H1 (cell line): ENCODE measurements at regions not wholly inside any gene's neighbourhood (a gene's known extent, or its start where the extent isn't known, plus 50 kb on each side); places are given as distances from the start of the nearest gene placed in this dataset.

Experiments
- CTCF ChIA-PET: fragments of 300-600 bp; sonication (Branson Sonifier 250); formaldehyde crosslinking; loops from one replicate; lab custom pipeline; 2021; ENCODE audit not compliant: partially characterized antibody; lab: Charles Lee
- POLR2A ChIA-PET: fragments of 300-600 bp; sonication (Branson Sonifier 250); formaldehyde crosslinking; loops from one replicate; lab custom pipeline; 2021; ENCODE audit warnings: inconsistent platforms; ENCODE audit not compliant: partially characterized antibody; lab: Charles Lee
- DNase-seq, 2 experiments: peaks; one replicate each; pipeline versions ENCODE4 v3.0.0 to v3.0.0-alpha.2; 2010 to 2022; ENCODE audit warnings: low spot score in 2 of 2, low read depth in 1 of 2, mixed read lengths in 1 of 2
- FAIRE-seq: peaks from 2 replicates; lab custom pipeline; 2011; peaks lifted over from hg19 to GRCh38; lab: Jason Lieb, UNC
- H2AFZ ChIP-seq: 2 replicates; pipeline ENCODE4 v1.8.1; 2012; ENCODE audit warnings: low read length, inconsistent platforms
- H2AK5ac ChIP-seq: 2 replicates; pipeline ENCODE4 v1.6.1; 2013; ENCODE audit warnings: low read depth, low read length
- H2BK120ac ChIP-seq: replicated peaks from 2 replicates; pipeline ENCODE3; 2013; ENCODE audit warnings: low read depth, low read length, inconsistent platforms
- H2BK12ac ChIP-seq: 2 replicates; pipeline ENCODE4 v1.6.1; 2013; ENCODE audit warnings: low read depth, low read length
- H2BK15ac ChIP-seq: 2 replicates; pipeline ENCODE4 v1.6.1; 2013; ENCODE audit warnings: low read length
- H2BK20ac ChIP-seq: 2 replicates; pipeline ENCODE4 v1.6.1; 2013; ENCODE audit warnings: low read length
- H2BK5ac ChIP-seq: 2 replicates; pipeline ENCODE4 v1.6.1; 2013; ENCODE audit warnings: low read depth, low read length
- H3K14ac ChIP-seq: 2 replicates; pipeline ENCODE4 v1.6.1; 2013; ENCODE audit warnings: inconsistent platforms; ENCODE audit not compliant: insufficient read length
- H3K18ac ChIP-seq: 2 replicates; pipeline ENCODE4 v1.6.1; 2013; ENCODE audit warnings: low read length; ENCODE audit errors: extremely low read depth
- H3K23ac ChIP-seq: 2 replicates; pipeline ENCODE4 v1.6.1; 2013; ENCODE audit warnings: inconsistent platforms; ENCODE audit not compliant: insufficient read length
- H3K23me2 ChIP-seq: 2 replicates; pipeline ENCODE4 v1.6.1; 2013; ENCODE audit warnings: low read depth, low read length
- H3K27ac ChIP-seq: 2 replicates; pipeline ENCODE4 v1.6.1; 2011; ENCODE audit warnings: low read depth, low read length, inconsistent platforms
- H3K27me3 ChIP-seq, 4 experiments: replicated peaks in 1 of 4; 1 replicate in 1 of 4; 2 replicates in 3 of 4; pipeline versions ENCODE4 v1.6.1 to v1.8.1; 2011 to 2013; ENCODE audit warnings: low read length in 3 of 4, mild to moderate bottlenecking in 3 of 4, inconsistent platforms in 2 of 4, mixed read lengths in 2 of 4, moderate library complexity in 1 of 4; ENCODE audit not compliant: control insufficient read depth in 3 of 4, insufficient read depth in 3 of 4; ENCODE audit errors: extremely low read depth in 1 of 4
- H3K36me3 ChIP-seq, 4 experiments: 2 replicates each; pipeline versions ENCODE4 v1.6.1 to v1.8.1; 2011 to 2013; ENCODE audit warnings: mild to moderate bottlenecking in 4 of 4, low read length in 3 of 4, moderate library complexity in 2 of 4, control low read depth in 1 of 4, inconsistent platforms in 1 of 4; ENCODE audit not compliant: insufficient read depth in 4 of 4, control insufficient read depth in 2 of 4
- H3K4ac ChIP-seq: replicated peaks from 2 replicates; pipeline ENCODE3; 2013; ENCODE audit warnings: low read length, low read depth, mixed read lengths, inconsistent platforms; ENCODE audit not compliant: insufficient read length
- H3K4me1 ChIP-seq, 4 experiments: replicated peaks in 1 of 4; 1 replicate in 1 of 4; 2 replicates in 3 of 4; pipeline versions ENCODE4 v1.6.1 to v1.8.1; 2011 to 2013; ENCODE audit warnings: low read length in 3 of 4, inconsistent platforms in 2 of 4, mixed read lengths in 1 of 4; ENCODE audit not compliant: insufficient read depth in 4 of 4, control insufficient read depth in 3 of 4
- H3K4me2 ChIP-seq, 2 experiments: 2 replicates each; pipeline versions ENCODE4 v1.6.1 to v1.8.1; 2011 to 2013; ENCODE audit warnings: low read depth in 2 of 2, low read length in 2 of 2, control low read depth in 1 of 2, inconsistent platforms in 1 of 2, mild to moderate bottlenecking in 1 of 2; ENCODE audit not compliant: insufficient read depth in 1 of 2
- H3K4me3 ChIP-seq, 4 experiments: fragments of 200-600, 300-600 bp in 1 of 4; sonication (generic), shearing (Covaris generic), sonication (Bioruptor Twin) in 1 of 4; 2 replicates each; pipeline versions ENCODE4 v1.5.1 to v1.8.1; 2011 to 2016; ENCODE audit warnings: low read length in 4 of 4, low read depth in 3 of 4, control low read depth in 2 of 4, inconsistent platforms in 2 of 4, mild to moderate bottlenecking in 2 of 4, mixed read lengths in 1 of 4, moderate library complexity in 1 of 4; ENCODE audit not compliant: insufficient read depth in 2 of 4; ENCODE audit errors: extremely low read depth in 1 of 4
- H3K56ac ChIP-seq: replicated peaks from 2 replicates; pipeline ENCODE3; 2013; ENCODE audit warnings: low read depth, mild to moderate bottlenecking, mixed read lengths, low read length, inconsistent platforms; ENCODE audit not compliant: insufficient read length
- H3K79me1 ChIP-seq: 2 replicates; pipeline ENCODE4 v1.6.1; 2013; ENCODE audit warnings: low read depth, low read length, control low read depth
- H3K79me2 ChIP-seq, 2 experiments: 2 replicates each; pipeline versions ENCODE4 v1.6.1 to v1.8.1; 2012 to 2013; ENCODE audit warnings: low read length in 2 of 2, mild to moderate bottlenecking in 2 of 2, inconsistent platforms in 1 of 2; ENCODE audit not compliant: insufficient read depth in 2 of 2, control insufficient read depth in 1 of 2
- H3K9ac ChIP-seq, 4 experiments: replicated peaks in 1 of 4; 1 replicate in 1 of 4; 2 replicates in 3 of 4; pipeline versions ENCODE4 v1.6.1 to v1.8.1; 2011 to 2013; ENCODE audit warnings: low read depth in 3 of 4, low read length in 3 of 4, control low read depth in 2 of 4, mild to moderate bottlenecking in 2 of 4, moderate library complexity in 2 of 4, inconsistent platforms in 1 of 4; ENCODE audit errors: extremely low read depth in 1 of 4
- H3K9me3 ChIP-seq, 2 experiments: 2 replicates each; pipeline versions ENCODE4 v1.6.1 to v1.8.1; 2012 to 2013; ENCODE audit warnings: mild to moderate bottlenecking in 2 of 2, moderate library complexity in 2 of 2, control low read depth in 1 of 2, inconsistent platforms in 1 of 2, low read depth in 1 of 2, low read length in 1 of 2, mixed read lengths in 1 of 2; ENCODE audit not compliant: insufficient read depth in 2 of 2
- H4K20me1 ChIP-seq, 2 experiments: replicated peaks in 1 of 2; 2 replicates each; pipeline versions ENCODE3 to v1.8.1; 2011 to 2013; ENCODE audit warnings: inconsistent platforms in 2 of 2, low read length in 2 of 2, mild to moderate bottlenecking in 1 of 2; ENCODE audit not compliant: insufficient read depth in 2 of 2, control insufficient read depth in 1 of 2
- H4K5ac ChIP-seq: 2 replicates; pipeline ENCODE4 v1.6.1; 2013; ENCODE audit warnings: low read length, low read depth, mixed read lengths, inconsistent platforms; ENCODE audit not compliant: insufficient read length
- H4K8ac ChIP-seq: 2 replicates; pipeline ENCODE4 v1.8.0; 2013; ENCODE audit warnings: mild to moderate bottlenecking, moderate library complexity, low read length, inconsistent platforms; ENCODE audit not compliant: insufficient read depth; ENCODE audit errors: extremely low read depth
- H4K91ac ChIP-seq: replicated peaks from 2 replicates; pipeline ENCODE3; 2013; ENCODE audit warnings: low read length, mixed read lengths, inconsistent platforms; ENCODE audit not compliant: insufficient read length
- ASH2L ChIP-seq: fragments of 200-600, 300-600 bp; sonication (generic); IDR thresholded peaks from one replicate; pipeline ENCODE4 v1.7.1; 2017; ENCODE audit warnings: low read length
- NRF1 ChIP-seq: IDR thresholded peaks from 2 replicates; pipeline ENCODE4 v1.6.1; 2011; ENCODE audit warnings: mild to moderate bottlenecking, low read depth, low read length, improper control_type of control experiment
- POU5F1 ChIP-seq: IDR thresholded peaks from 2 replicates; pipeline ENCODE4 v1.6.1; 2011; ENCODE audit warnings: low read depth, mild to moderate bottlenecking, low read length, moderate library complexity
- RXRA ChIP-seq: IDR thresholded peaks from 2 replicates; pipeline ENCODE4 v1.6.1; 2011; ENCODE audit warnings: low read depth, mild to moderate bottlenecking, low read length, moderate library complexity; ENCODE audit not compliant: insufficient read depth
- SRF ChIP-seq: IDR thresholded peaks from 2 replicates; pipeline ENCODE4 v1.6.1; 2011; ENCODE audit warnings: mild to moderate bottlenecking, low read depth, low read length, moderate library complexity
- TEAD4 ChIP-seq: IDR thresholded peaks from 2 replicates; pipeline ENCODE4 v1.6.1; 2012; ENCODE audit warnings: low read depth, low read length, inconsistent platforms, mixed read lengths
- ZNF274 ChIP-seq: IDR thresholded peaks from 2 replicates; pipeline ENCODE4 v1.7.0; 2012; ENCODE audit warnings: low read length, borderline replicate concordance; ENCODE audit errors: extremely low read depth
- WGBS, 2 experiments: shearing (Covaris generic) in 1 of 2; methylation state at CpG; one replicate each; pipeline versions ENCODE4 v1.1.6 to v1.1.7; 2013 to 2015; ENCODE audit warnings: low lambda C conversion rate in 2 of 2, mixed read lengths in 2 of 2, inconsistent platforms in 1 of 2, low coverage in 1 of 2, missing lambda C conversion rate in 1 of 2; ENCODE audit not compliant: insufficient replicate concordance in 2 of 2, insufficient coverage in 1 of 2, insufficient read length in 1 of 2; ENCODE audit errors: extremely low coverage in 1 of 2, missing lambda C conversion rate in 1 of 2; 5-methylcytosine and 5-hydroxymethylcytosine counted together

GRCh38 chr14:28161040-28161439, 605.5 kb upstream of the FOXG1 start:
- Histone ChIP-seq H3K23me2 (no peaks in the 10 kb centered on the region), H4K5ac (no peak overlapping the region), H3K79me1 (no peaks in the 10 kb centered on the region), H3K23ac (no peak overlapping the region), H2BK5ac (no peak overlapping the region), H3K36me3 (no peaks in the 10 kb centered on the region), H3K56ac (no peak overlapping the region), H2BK120ac (no peak overlapping the region), H4K20me1 (no peaks in the 10 kb centered on the region), H3K4me1 (no peaks in the 10 kb centered on the region; a peak in 1 of 7 replicates), H3K4me3 (no peak overlapping the region), H3K14ac (no peak overlapping the region), H3K18ac (no peak overlapping the region), H2AFZ (no peak overlapping the region), H3K4ac (no peak overlapping the region), H3K9ac (no peak overlapping the region), H3K4me2 (no peak overlapping the region), H3K79me2 (no peaks in the 10 kb centered on the region), H2AK5ac (no peak overlapping the region), H4K8ac (no peak overlapping the region), H3K27me3 (no peaks in the 10 kb centered on the region), H3K27ac (no peak overlapping the region), H2BK20ac (no peak overlapping the region), H3K9me3 (no peaks in the 10 kb centered on the region), H4K91ac (no peak overlapping the region), H2BK15ac (no peak overlapping the region), H2BK12ac (no peak overlapping the region)
- ChIA-PET CTCF (no interaction called here), POLR2A (no interaction called here)
- FAIRE-seq (no peak), DNase-seq (no peak)
- WGBS, 2 experiments = 83% methylated on average over 2 of the region's 2 CpGs; no CpG with 5 or more reads in 1 of the 2 experiments
- no peak for TF ChIP-seq POU5F1
- no peak for TF ChIP-seq ASH2L
- no peak for TF ChIP-seq NRF1
- no peak for TF ChIP-seq ZNF274
- TF ChIP-seq RXRA = no peak
- no peak for TF ChIP-seq TEAD4
- TF ChIP-seq SRF = no peak
